WERI-Rb-1 (cell line): ENCODE measurements at regions not wholly inside any gene's neighbourhood (a gene's known extent, or its start where the extent isn't known, plus 50 kb on each side); places are given as distances from the start of the nearest gene placed in this dataset.

Source experiments
- DNase-seq: peaks from one replicate; pipeline ENCODE4 v3.0.0-alpha.2; 2020
- H3K27ac ChIP-seq: fragments of 250-450 bp; sonication (Bioruptor Pico); 2 replicates; pipeline ENCODE4 v1.5.1; 2020; ENCODE audit warnings: mild to moderate bottlenecking, moderate library complexity
- H3K27me3 ChIP-seq: fragments of 250-450 bp; sonication (Bioruptor Pico); 2 replicates; pipeline ENCODE4 v1.5.1; 2021; ENCODE audit warnings: mild to moderate bottlenecking, low read depth, moderate library complexity; ENCODE audit not compliant: insufficient read depth, severe bottlenecking
- H3K36me3 ChIP-seq: fragments of 250-450 bp; sonication (Bioruptor Pico); 2 replicates; pipeline ENCODE4 v1.5.1; 2020; ENCODE audit warnings: mild to moderate bottlenecking, moderate library complexity
- H3K4me3 ChIP-seq: 2 replicates; pipeline ENCODE4 v1.5.1; 2011; ENCODE audit warnings: low read depth, mild to moderate bottlenecking, control low read depth, low read length
- H3K9me3 ChIP-seq: fragments of 250-450 bp; sonication (Bioruptor Pico); 2 replicates; pipeline ENCODE4 v1.5.1; 2021; ENCODE audit warnings: mild to moderate bottlenecking, moderate library complexity; ENCODE audit not compliant: severe bottlenecking
- CTCF ChIP-seq: IDR thresholded peaks from 2 replicates; pipeline ENCODE4 v1.5.1; 2011; ENCODE audit warnings: low read depth, mild to moderate bottlenecking, control low read depth, inconsistent platforms, low read length

GRCh38 chr11:116541460-116541859 lies 231.3 kb downstream of the BUD13 start:
- Histone ChIP-seq H3K27me3 (no peaks in the 10 kb centered on the region), H3K4me3 (no peak overlapping the region), H3K9me3 (no peaks in the 10 kb centered on the region), H3K27ac (no peak overlapping the region), H3K36me3 (no peaks in the 10 kb centered on the region)
- TF ChIP-seq CTCF: no peak
- DNase-seq: no peak

GRCh38 chr11:116540645-116541304 lies 232.0 kb downstream of the BUD13 start:
- Histone ChIP-seq H3K36me3 (no peaks in the 10 kb centered on the region), H3K27ac (no peak overlapping the region; the same call in 1 of the 2 replicates), H3K4me3 (no peak overlapping the region), H3K27me3 (no peaks in the 10 kb centered on the region), H3K9me3 (no peaks in the 10 kb centered on the region)
- TF ChIP-seq CTCF: no peak
- no peak for DNase-seq

GRCh38 chr11:116539836-116540418 lies 232.9 kb downstream of the BUD13 start:
- H3K9me3 ChIP-seq: no peaks in the 10 kb centered on the region
- H3K27ac ChIP-seq: no peak overlapping the region
- no peak for DNase-seq
- TF ChIP-seq CTCF: no peak
- H3K27me3 ChIP-seq: no peaks in the 10 kb centered on the region
- H3K36me3 ChIP-seq: no peaks in the 10 kb centered on the region
- no peak overlapping the region for H3K4me3 ChIP-seq

- Histone ChIP-seq H3K4me3 (no peak overlapping the region), H3K36me3 (no peaks in the 10 kb centered on the region), H3K27ac (no peak overlapping the region), H3K27me3 (no peaks in the 10 kb centered on the region), H3K9me3 (no peaks in the 10 kb centered on the region)
- DNase-seq: no peak
- no peak for TF ChIP-seq CTCF
Measured at GRCh38 chr11:116539211-116539610, 233.6 kb downstream of the BUD13 start.

GRCh38 chr11:116538677-116539076 lies 234.1 kb downstream of the BUD13 start:
- no peak for TF ChIP-seq CTCF
- Histone ChIP-seq H3K36me3 (no peaks in the 10 kb centered on the region), H3K27me3 (no peaks in the 10 kb centered on the region), H3K4me3 (no peak overlapping the region), H3K27ac (no peak overlapping the region; the same call in 1 of the 2 replicates), H3K9me3 (no peaks in the 10 kb centered on the region)
- DNase-seq: no peak
